ENCODE measurements at regions not wholly inside any gene's neighbourhood (a gene's known extent, or its start where the extent isn't known, plus 50 kb on each side); places are given as distances from the start of the nearest gene placed in this dataset.
"Not testable (repeated sequence)": the region's sequence is repeated elsewhere in the genome, so short reads cannot be mapped to it uniquely, and the experiment has no call there.

DNA sequence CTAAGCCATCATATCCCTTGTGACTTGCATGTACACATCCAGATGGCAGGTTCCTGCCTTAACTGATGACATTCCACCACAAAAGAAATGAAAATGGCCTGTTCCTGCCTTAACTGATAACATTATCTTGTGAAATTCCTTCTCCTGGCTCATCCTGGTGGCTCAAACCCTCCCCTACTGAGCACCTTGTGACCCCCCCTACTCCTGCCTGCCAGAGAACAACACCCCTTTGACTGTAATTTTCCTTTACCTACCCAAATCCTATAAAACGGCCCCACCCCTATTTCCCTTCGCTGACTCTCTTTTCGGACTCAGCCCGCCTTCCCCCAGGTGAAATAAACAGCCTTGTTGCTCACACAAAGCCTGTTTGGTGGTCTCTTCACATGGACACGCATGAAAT lies 390.0 kb downstream of the TUSC1 start:
- not testable (repeated sequence) for DNase-seq (ENCODE audit: low read depth in 4 of 4, low spot score in 2 of 4)

DNA sequence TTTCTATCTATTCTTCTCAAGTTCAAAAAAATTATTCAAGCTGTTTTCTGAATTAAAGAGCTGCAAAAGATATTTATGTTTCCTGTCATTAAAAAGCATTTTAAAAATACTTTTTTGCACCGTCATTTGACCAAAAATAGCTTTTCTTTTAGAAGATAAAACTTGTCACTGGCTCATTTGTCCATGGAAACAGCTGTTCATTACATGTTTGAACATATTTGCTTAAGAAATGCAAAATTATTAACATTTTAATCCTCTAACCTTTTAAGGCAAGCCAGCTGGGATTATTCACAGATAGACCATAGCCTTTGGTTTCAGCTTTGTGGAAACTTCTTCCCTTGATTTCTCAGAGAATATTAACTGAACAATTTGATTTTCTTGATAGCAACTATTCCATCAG lies 393.9 kb downstream of the TUSC1 start:
- peak in 1 of 4 donors; percentile 5 for DNase-seq (ENCODE audit: low read depth in 4 of 4, low spot score in 2 of 4)

DNA sequence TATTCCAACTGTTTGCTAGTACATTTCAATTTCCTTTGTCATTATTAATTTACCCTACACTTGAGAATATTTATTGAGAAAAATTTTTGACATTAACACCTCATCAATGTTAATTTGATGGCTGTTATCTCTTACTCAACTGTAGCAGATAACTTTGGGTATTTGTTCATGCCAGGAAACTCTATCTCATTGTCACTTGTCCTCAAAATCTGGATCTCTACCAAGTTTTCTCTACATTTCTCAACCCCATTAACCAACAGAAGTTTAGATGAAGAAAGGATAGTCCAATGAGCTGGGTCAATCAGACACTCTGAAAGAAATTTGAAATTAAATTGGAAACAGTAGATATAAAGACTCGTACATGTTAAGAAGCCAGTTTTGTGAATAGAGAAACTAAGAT lies 395.3 kb downstream of the TUSC1 start:
- DNase-seq (ENCODE audit: low read depth in 4 of 4, low spot score in 2 of 4), result no peak

DNA sequence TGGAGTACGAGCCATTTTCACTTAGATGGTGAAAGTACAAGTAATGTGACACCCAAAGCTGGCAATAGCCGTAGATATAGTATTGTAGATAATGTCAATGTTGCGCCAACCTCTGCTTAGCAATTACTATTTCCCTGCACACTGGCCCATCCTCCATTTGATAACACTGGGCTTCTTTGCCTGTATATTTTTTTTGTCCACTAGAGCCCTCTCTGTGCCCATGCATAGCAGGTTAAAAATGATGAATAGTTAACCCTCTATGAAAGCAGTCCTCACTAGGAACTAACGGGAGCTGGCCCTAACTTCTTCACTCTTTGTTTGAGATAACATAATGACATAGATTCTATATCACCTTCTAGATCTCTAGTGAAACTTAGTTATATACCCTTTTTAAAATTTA lies 416.8 kb downstream of the TUSC1 start:
- no peak for DNase-seq (ENCODE audit: low read depth in 4 of 4, low spot score in 2 of 4)

DNA sequence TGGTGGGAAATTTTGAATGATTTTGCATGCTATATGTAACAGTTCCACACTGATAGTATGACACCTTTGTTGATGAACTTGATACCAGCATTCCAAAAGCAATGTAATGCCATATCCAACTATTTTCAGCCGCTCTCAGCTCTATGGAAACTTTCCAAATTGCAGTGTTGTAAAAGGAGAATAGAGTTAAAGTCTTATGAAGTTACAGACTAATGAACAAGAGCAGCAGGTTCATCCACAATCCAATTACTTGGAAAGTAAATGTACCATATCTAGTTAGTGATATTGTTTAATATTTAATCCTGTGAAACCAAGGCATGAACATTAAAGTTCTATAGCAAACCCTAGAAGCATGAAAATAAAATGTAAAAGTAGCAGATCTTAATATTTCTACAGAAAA lies 418.2 kb downstream of the TUSC1 start:
- DNase-seq (ENCODE audit: low read depth in 4 of 4, low spot score in 2 of 4), result peak in 2 of 4 donors; percentile 15 to 38

DNA sequence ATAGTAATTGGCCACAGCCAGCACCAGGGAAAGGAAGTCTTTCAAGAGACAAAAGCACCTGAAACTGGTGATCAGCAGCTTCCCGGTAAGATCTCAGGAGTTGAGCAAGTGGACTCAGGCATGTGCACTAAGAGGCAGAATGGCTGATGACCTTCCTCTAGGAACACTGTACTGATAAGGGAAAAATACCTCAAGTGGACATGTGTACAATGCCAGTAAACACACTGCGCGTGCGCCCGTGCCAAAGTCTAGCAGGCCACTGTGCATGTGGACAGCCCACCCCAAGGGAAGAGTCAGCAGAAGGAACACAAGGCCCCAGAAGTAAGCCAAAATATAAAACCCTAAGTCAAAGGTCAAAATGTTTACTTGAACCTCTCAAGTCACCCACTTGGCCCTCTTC lies 423.0 kb downstream of the TUSC1 start:
- DNase-seq (ENCODE audit: low read depth in 4 of 4, low spot score in 2 of 4), result no peak

DNA sequence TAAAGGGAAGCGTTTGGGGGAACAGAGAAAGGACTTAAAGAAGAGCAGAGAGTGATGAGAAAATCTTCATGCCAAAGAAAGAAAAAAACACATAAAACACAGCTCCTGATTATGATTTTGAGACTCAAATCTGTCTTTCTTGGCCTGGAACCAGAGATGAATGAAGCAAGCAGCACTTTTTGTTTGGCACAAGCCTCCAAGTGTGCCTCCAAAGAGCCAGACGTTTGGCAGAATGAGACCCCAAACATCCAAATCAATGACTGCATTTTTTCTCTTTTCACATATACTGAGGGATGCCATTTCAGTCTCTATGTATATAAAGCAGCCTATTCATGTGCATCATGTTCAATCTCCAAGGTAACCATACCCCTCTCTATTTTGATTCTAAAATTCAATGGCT lies 424.2 kb downstream of the TUSC1 start:
- no peak for DNase-seq (ENCODE audit: low read depth in 4 of 4, low spot score in 2 of 4)

DNA sequence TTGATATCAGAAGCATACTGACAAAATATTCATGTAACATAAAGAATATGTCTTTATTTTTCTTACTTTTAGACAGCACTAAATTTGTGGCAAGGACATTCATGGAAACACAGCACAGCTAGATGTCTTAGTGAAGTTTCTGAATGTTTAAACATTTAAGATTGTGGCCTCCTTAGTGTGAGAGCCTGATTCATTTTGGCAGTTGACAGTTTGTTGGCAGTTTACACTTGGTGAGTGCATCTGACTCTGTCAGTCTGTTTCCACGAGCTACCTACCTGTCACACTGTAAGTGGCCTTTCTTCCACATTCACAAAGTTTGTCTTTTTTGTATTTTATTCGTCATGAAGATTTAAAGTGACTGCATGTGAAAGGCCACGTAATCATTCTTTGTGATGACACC lies 436.8 kb downstream of the TUSC1 start:
- no peak for DNase-seq (ENCODE audit: low read depth in 4 of 4, low spot score in 2 of 4)

DNA sequence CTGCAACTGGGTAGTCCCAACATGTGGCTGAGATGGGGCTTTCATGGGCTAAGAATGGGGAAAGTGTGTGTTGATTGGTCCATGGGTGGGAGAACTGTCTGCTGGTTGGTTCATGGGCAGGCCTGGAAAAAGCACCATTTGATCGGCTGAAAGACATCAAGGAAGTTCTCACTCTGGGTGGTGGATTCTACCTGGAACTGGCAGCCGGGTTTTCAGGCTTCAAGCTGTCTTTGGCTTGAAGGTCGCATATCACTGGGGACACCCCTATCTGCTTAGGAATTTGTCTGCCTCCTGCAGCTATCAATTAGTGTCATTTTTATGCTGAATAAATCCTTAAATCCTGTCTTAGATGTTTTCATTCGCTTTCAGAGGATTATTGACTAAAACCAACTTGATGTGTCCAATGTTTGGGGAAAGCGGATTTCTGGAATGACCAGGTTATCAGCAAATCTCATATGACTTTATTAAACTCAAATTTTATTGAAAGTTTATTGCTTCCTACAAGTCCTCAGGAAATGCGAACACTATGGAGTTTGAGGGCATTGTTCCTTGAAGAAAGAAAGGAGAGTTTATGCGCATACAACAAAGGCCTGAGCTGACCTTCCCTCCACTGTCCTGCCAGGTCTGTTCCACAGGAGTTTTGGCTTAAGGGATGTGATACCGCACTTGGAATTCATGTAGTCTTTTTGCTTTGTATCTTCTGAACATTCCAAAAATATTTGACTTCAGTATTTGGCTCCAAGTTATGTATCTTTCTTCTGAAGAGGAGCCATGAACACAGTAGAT lies 451.1 kb downstream of the TUSC1 start:
- DNase-seq (ENCODE audit: low read depth in 4 of 4, low spot score in 2 of 4), result no peak

DNA sequence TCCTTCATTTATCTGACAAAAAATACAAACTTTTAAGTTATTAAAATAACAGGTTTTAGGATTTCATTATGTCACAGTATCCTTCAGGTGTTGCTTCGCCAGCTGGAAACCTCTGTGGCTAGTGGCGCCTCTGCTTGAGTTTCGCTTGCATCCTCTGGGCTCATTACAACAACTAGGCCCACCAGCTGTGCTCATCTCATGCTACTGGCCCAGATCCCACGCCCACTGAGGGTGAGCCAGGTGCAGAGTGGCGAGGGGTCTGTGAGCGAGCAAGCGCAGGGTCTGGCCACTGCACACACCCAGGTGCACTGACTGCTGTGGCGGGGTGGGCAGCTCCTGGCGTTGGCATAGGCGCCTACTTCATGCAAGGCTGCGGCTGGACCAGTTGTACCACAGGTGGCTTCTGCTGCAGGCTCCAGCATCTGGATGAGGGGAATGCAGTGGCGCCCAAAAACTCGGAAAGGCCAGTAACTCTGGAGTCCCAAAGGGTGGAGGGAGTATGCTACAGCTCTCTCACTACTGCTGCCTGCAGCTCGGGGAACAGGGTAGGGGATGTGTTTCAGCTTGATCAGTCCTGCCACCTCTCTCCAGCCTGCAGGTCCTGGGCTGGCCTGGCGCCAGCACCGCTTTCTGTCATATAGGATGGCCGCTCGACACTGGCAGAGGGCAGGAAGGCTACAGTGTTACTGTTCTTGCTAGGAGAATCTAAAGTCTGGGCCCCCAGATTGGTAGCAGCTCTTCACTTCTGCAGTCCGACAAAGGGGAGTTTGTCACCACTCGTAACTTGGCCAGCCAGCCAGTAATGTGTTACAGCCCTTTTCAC lies 452.1 kb downstream of the TUSC1 start:
- DNase-seq (ENCODE audit: low read depth in 4 of 4, low spot score in 2 of 4), result no peak

DNA sequence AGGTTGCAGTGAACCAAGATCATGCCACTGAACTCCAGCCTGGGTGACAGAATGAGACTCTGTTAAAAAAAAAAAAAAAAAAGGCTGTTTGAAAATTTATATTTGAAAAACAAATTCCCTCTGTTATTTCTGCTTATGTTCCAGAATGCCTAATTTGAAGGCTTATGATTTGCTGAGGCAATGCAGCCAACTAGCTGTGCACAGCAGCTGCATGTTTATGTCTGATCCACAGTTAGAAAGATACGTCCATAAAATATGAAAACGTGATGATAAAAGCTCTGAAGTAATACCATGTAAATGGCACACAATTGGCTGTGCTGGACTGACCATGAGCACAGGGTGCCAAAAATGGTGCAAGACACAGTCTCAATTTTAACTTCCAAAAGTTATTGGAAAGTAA lies 453.2 kb downstream of the TUSC1 start:
- no peak for DNase-seq (ENCODE audit: low read depth in 4 of 4, low spot score in 2 of 4)

DNA sequence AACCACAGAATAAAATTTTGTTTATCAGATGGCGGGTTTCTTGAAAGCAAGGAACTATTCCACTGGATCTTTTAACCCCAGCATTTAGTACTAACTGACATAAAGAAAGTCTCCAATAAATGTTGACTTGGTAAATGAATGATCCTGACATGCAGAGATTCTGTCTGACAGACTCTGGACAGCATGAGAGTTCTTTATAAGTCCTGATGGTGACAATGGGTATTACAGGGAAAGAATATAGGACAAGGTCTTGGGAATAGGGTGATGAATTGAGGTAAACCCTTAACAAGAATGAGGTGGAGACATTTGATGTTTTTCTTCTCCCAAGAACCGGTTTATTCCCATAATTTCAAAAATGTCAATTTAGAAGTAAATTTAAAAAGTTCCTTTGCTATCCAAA lies 453.9 kb downstream of the TUSC1 start:
- DNase-seq (ENCODE audit: low read depth in 4 of 4, low spot score in 2 of 4), result no peak

DNA sequence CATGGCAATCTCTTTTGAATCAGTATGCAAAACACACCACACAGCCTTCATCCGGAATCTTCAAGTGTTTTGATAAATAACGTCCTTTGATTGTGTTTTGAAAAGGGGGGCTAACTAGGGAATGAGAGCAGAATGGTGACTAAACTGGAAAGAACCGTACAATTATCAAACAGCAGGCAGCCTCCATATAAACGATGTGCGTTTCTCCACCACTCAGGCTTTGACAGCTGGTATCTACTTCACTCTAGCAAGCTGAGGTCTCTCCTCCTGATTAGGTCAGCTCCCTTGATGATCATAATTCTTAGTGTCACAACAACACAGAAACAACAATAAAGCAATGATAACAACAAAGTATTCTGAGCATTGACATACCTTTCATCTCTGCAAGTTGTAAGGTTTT lies 465.9 kb downstream of the TUSC1 start:
- DNase-seq (ENCODE audit: low read depth in 4 of 4, low spot score in 2 of 4), result no peak

DNA sequence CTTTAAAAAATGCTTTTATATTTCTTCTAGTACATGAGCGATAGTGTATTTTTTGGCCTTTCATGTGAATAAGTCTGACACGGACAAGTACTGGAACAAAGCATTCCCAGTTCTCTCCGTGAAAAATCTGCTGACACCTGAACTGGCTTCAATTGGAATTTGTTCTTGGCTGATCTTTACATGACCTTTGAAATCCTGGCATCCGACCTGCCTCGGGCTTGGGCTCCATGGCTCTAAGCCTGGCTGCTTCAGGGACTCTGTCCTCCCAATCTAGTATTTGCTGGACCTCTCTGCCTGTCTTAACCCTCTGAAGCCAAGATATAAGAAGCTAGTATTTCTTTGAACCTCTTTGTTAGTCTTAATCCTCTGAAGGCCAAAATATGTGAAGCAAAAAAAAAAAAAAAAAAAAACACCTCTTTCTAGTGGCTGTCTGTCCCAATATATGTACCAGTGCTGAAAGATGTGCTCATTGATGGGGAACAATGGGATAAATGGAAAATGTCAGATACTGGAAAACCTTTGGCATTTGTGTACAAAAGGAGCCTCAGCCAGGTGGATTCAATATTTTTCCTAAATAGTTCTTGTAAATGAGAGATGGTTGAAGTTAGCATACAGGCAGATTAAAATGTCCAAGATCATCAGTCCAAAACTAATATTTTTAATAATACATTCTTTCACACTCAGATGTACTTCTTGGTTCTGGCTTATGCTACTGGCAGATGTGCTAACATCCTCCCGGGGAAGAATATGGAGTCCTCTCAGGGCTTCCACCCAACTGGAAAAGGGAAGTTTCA lies 470.6 kb downstream of the TUSC1 start:
- no peak for DNase-seq (ENCODE audit: low read depth in 4 of 4, low spot score in 2 of 4)

DNA sequence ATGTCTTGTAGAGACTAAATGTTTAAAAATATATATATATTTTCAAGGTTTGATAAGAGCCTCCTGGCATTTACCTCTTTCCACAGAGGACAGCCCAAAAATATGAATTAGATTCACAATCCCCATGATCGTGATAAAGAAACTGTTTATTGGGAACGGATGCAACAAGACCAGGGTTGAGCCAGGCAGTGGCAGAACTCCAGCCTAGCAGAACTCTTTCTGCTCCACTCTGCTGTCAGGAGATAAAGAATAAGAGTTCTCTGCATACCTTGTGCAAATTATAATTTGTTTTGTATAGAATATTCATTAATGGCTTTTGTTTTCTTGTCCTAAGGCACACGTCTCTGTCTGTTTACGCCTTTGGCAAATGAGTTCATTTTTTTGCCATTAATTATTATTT lies 472.2 kb downstream of the TUSC1 start:
- DNase-seq (ENCODE audit: low read depth in 4 of 4, low spot score in 2 of 4), result no peak

DNA sequence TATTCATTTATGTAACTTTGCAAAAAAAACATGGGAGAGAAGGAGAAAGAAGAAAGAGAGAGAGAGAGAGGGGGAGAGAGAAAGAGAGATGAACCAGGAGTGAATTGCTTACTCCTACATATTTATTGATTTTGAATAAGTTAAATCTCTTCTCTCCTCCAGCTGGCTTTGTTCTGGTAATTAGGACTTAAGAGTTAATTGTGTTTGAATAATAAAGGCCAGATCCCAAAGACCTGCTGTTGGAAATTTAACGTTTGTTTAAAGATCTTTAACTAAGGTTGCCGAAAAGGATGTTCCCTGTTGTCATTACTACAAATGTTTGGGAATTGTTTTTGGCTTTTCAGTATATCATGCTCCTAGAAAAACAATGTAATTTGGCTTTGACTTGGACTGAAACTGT lies 473.0 kb downstream of the TUSC1 start:
- DNase-seq (ENCODE audit: low read depth in 4 of 4, low spot score in 2 of 4), result no peak

DNA sequence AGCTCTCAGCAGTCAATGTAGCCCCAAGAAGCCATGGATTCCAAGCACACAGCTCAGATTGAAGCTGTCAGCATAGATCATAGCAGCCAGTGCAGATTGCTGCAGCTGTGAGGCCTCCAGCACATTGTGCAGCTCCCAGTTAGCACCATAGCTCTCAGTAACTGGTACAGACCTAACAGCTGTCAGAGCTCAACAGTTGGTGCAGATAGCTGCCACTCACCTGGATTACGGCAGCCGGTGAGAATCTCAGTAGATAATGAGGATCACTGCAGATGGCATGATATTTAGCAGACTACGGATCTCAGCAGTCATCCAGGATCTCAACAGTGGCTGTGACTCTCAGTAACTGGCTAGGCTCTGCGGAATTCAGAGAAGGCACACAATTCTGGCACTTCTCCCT lies 500.4 kb downstream of the TUSC1 start:
- no peak for DNase-seq (ENCODE audit: low read depth in 4 of 4, low spot score in 2 of 4)

DNA sequence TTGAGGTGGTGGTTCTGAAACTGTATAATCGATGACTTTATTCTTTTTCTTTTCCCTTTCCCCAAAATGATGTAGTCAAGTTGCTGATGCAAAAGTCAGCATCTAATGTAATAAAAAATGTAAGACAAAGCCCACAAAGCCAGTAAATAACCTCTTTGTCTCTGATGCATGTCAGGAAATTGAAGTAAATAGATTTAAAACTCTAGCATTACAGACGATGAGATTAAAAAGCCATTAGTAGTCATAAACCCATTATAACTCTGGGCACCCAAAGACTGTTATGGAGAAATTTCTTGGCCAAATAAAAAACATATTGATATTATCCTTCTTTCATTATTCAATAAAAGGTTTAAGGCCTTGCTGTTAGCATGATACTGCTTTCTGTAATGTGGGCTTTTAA lies 548.7 kb downstream of the TUSC1 start:
- no peak for DNase-seq (ENCODE audit: low read depth in 4 of 4, low spot score in 2 of 4)

DNA sequence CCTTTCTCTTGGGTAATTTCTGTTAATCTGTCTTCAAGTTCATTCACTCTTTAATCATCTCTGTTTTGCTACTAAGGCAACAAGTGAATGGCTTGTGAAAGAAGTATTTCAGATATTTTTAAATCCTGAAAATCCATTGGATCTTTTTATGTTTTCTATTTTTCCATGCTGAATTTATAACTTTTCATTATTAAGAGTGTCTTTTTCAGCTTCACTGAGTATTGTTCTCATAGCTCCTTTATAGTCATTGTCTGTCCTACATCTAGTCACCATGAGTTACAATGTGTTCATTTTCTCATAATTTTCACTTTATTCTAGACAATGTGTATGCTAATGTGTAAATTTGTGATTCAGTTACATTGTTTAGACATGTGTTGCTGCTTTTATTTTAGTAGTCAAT lies 556.4 kb downstream of the TUSC1 start:
- no peak for DNase-seq (ENCODE audit: low read depth in 4 of 4, low spot score in 2 of 4)

DNA sequence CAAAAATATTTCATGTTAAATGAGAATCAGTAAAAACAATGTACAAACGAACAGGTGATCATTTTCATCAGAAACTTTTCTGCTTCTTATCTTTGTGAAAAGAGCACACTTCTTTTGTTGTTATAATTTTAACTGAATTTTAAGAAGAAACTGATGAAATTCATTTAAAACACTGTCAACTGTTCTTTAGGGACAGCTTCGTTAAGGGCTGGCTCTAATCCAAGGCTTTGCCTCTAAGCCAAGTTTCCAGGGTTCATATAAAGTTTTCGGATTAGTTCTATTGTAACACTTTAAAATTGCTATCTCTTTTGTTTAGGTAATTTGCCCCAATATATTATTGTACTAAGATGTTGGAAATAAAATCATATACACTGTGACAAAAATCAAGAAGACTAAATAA lies 559.2 kb downstream of the TUSC1 start:
- no peak for DNase-seq (ENCODE audit: low read depth in 4 of 4, low spot score in 2 of 4)

DNA sequence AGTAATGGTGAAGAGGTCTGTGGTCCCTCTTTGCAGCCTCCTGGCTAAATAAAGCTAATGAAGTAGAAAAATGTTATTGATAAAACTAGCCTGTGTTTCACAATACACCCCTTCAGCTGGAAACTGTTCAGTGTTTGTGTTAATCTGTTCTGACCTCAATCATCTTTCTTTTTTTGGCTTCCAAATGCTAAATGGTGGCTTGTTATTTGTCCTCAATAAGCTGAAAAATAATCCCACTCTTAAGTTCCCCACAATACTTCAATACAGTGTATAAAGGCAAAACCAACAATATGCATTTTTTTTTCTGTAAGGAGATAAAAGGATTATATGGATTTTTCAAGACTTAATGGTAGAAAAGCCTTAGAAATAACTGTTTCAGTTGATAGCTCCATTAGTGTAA lies 560.5 kb downstream of the TUSC1 start:
- DNase-seq (ENCODE audit: low read depth in 4 of 4, low spot score in 2 of 4), result no peak

All from left renal cortex interstitium (tissue), 4 donors.